ENCODE measurements at regions not wholly inside any gene's neighbourhood (a gene's known extent, or its start where the extent isn't known, plus 50 kb on each side); places are given as distances from the start of the nearest gene placed in this dataset.

- no peak for DNase-seq
These were observed 50.3 kb upstream of the NFE2L2 start for GRCh38 chr2:177314722-177315264.

GRCh38 chr2:177315364-177315763, 50.8 kb upstream of the NFE2L2 start:
- DNase-seq = no peak

GRCh38 chr2:177316756-177317155, 52.2 kb upstream of the NFE2L2 start:
- DNase-seq = no peak

- DNase-seq = no peak
These were observed 52.9 kb upstream of the NFE2L2 start for GRCh38 chr2:177317443-177317842.

GRCh38 chr2:177317857-177318256, 53.3 kb upstream of the NFE2L2 start:
- DNase-seq = no peak

- DNase-seq = no peak
These were observed 54.1 kb upstream of the NFE2L2 start for GRCh38 chr2:177318613-177319012.

GRCh38 chr2:177320596-177320995, 56.1 kb upstream of the NFE2L2 start:
- no peak for DNase-seq

GRCh38 chr2:177322801-177323261, 58.3 kb upstream of the NFE2L2 start:
- no peak for DNase-seq

- DNase-seq = no peak
These were observed 60.3 kb upstream of the NFE2L2 start for GRCh38 chr2:177324797-177325196.

GRCh38 chr2:177325554-177325953, 61.0 kb upstream of the NFE2L2 start:
- DNase-seq = no peak

GRCh38 chr2:177326005-177326404, 61.5 kb upstream of the NFE2L2 start:
- DNase-seq = no peak

- DNase-seq = no peak
These were observed 62.1 kb upstream of the NFE2L2 start for GRCh38 chr2:177326591-177326990.

- DNase-seq = no peak
These were observed 62.5 kb upstream of the NFE2L2 start for GRCh38 chr2:177327009-177327408.

GRCh38 chr2:177328056-177328455, 63.5 kb upstream of the NFE2L2 start:
- DNase-seq = no peak

GRCh38 chr2:177329064-177329463, 63.5 kb upstream of the AGPS start:
- DNase-seq = no peak

- DNase-seq = no peak
These were observed 61.0 kb upstream of the AGPS start for GRCh38 chr2:177331466-177331997.

- DNase-seq = peak; percentile 92
These were observed 60.3 kb upstream of the AGPS start for GRCh38 chr2:177332026-177332991.

GRCh38 chr2:177332992-177333388, 59.6 kb upstream of the AGPS start:
- no peak for DNase-seq

GRCh38 chr2:177334940-177335543, 57.5 kb upstream of the AGPS start:
- peak; percentile 86 for DNase-seq

GRCh38 chr2:177335917-177336450, 56.6 kb upstream of the AGPS start:
- no peak for DNase-seq

- no peak for DNase-seq
These were observed 54.3 kb upstream of the AGPS start for GRCh38 chr2:177338177-177338721.

- DNase-seq = no peak
These were observed 52.4 kb upstream of the AGPS start for GRCh38 chr2:177340158-177340557.

GRCh38 chr2:177342736-177343135, 49.8 kb upstream of the AGPS start:
- DNase-seq = no peak
